ENCODE measurements at regions not wholly inside any gene's neighbourhood (a gene's known extent, or its start where the extent isn't known, plus 50 kb on each side); places are given as distances from the start of the nearest gene placed in this dataset.

- no peak for TF ChIP-seq ZNF687 (IDR thresholded peaks at IDR 0.05)
- TF ChIP-seq ATF7 (IDR thresholded peaks at IDR 0.05; ENCODE audit: low read depth), result peak; percentile 72; the same call in 1 of the 2 replicates
- TF ChIP-seq, protein P1, sequence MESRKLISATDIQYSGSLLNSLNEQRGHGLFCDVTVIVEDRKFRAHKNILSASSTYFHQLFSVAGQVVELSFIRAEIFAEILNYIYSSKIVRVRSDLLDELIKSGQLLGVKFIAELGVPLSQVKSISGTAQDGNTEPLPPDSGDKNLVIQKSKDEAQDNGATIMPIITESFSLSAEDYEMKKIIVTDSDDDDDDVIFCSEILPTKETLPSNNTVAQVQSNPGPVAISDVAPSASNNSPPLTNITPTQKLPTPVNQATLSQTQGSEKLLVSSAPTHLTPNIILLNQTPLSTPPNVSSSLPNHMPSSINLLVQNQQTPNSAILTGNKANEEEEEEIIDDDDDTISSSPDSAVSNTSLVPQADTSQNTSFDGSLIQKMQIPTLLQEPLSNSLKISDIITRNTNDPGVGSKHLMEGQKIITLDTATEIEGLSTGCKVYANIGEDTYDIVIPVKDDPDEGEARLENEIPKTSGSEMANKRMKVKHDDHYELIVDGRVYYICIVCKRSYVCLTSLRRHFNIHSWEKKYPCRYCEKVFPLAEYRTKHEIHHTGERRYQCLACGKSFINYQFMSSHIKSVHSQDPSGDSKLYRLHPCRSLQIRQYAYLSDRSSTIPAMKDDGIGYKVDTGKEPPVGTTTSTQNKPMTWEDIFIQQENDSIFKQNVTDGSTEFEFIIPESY (IDR thresholded peaks at IDR 0.05), result no peak
- no peak for TF ChIP-seq ZNF274 (IDR thresholded peaks at IDR 0.05; ENCODE audit: insufficient read depth, insufficient read length)
- TF ChIP-seq NR2C1 (IDR thresholded peaks at IDR 0.05), result no peak
- peak; percentile 76; the same call in 1 of the 3 replicates for TF ChIP-seq POU2F2 (IDR thresholded peaks at IDR 0.05; ENCODE audit: borderline replicate concordance, low read depth, low read length)
- TF ChIP-seq, protein P2, sequence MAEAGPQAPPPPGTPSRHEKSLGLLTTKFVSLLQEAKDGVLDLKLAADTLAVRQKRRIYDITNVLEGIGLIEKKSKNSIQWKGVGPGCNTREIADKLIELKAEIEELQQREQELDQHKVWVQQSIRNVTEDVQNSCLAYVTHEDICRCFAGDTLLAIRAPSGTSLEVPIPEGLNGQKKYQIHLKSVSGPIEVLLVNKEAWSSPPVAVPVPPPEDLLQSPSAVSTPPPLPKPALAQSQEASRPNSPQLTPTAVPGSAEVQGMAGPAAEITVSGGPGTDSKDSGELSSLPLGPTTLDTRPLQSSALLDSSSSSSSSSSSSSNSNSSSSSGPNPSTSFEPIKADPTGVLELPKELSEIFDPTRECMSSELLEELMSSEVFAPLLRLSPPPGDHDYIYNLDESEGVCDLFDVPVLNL (IDR thresholded peaks at IDR 0.05; ENCODE audit: low read depth, low read length), result no peak
- no peak for TF ChIP-seq MYB (IDR thresholded peaks at IDR 0.05; ENCODE audit: borderline replicate concordance, low read depth, low read length)
- TF ChIP-seq, protein P3, sequence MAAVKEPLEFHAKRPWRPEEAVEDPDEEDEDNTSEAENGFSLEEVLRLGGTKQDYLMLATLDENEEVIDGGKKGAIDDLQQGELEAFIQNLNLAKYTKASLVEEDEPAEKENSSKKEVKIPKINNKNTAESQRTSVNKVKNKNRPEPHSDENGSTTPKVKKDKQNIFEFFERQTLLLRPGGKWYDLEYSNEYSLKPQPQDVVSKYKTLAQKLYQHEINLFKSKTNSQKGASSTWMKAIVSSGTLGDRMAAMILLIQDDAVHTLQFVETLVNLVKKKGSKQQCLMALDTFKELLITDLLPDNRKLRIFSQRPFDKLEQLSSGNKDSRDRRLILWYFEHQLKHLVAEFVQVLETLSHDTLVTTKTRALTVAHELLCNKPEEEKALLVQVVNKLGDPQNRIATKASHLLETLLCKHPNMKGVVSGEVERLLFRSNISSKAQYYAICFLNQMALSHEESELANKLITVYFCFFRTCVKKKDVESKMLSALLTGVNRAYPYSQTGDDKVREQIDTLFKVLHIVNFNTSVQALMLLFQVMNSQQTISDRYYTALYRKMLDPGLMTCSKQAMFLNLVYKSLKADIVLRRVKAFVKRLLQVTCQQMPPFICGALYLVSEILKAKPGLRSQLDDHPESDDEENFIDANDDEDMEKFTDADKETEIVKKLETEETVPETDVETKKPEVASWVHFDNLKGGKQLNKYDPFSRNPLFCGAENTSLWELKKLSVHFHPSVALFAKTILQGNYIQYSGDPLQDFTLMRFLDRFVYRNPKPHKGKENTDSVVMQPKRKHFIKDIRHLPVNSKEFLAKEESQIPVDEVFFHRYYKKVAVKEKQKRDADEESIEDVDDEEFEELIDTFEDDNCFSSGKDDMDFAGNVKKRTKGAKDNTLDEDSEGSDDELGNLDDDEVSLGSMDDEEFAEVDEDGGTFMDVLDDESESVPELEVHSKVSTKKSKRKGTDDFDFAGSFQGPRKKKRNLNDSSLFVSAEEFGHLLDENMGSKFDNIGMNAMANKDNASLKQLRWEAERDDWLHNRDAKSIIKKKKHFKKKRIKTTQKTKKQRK (IDR thresholded peaks at IDR 0.05; ENCODE audit: low read depth, low read length), result no peak
- peak in 1 of 2 experiments; percentile 50; a peak in 1 of 4 replicates for TF ChIP-seq EP300 (IDR thresholded peaks at IDR 0.05; ENCODE audit: borderline replicate concordance in 1 of 2, control insufficient read depth in 1 of 2, low read depth in 2 of 2, low read length in 2 of 2)
- no peak for TF ChIP-seq SIN3A (IDR thresholded peaks at IDR 0.05; ENCODE audit: low read depth, low read length)
- no peak for TF ChIP-seq ZBTB4 (CRISPR knock-in tag; IDR thresholded peaks at IDR 0.05)
- no peak for TF ChIP-seq SREBF1 (IDR thresholded peaks at IDR 0.05; ENCODE audit: low read length)
- TF ChIP-seq CREM (IDR thresholded peaks at IDR 0.05; ENCODE audit: low read depth), result no peak
- TF ChIP-seq NFXL1 (IDR thresholded peaks at IDR 0.05; ENCODE audit: borderline replicate concordance), result no peak
- TF ChIP-seq IKZF2 (IDR thresholded peaks at IDR 0.05), result peak; percentile 52 to 61; a peak in 2 of 4 replicates
Measured at GRCh38 chr1:119222271-119222670, 81.8 kb upstream of the WARS2 start (continued).

Measured in GM12878 (cell line).